ENCODE measurements at regions not wholly inside any gene's neighbourhood (a gene's known extent, or its start where the extent isn't known, plus 50 kb on each side); places are given as distances from the start of the nearest gene placed in this dataset.

GRCh38 chr2:2992634-2993033 lies 385.0 kb downstream of the EIPR1 start:
- TF ChIP-seq, protein P1, sequence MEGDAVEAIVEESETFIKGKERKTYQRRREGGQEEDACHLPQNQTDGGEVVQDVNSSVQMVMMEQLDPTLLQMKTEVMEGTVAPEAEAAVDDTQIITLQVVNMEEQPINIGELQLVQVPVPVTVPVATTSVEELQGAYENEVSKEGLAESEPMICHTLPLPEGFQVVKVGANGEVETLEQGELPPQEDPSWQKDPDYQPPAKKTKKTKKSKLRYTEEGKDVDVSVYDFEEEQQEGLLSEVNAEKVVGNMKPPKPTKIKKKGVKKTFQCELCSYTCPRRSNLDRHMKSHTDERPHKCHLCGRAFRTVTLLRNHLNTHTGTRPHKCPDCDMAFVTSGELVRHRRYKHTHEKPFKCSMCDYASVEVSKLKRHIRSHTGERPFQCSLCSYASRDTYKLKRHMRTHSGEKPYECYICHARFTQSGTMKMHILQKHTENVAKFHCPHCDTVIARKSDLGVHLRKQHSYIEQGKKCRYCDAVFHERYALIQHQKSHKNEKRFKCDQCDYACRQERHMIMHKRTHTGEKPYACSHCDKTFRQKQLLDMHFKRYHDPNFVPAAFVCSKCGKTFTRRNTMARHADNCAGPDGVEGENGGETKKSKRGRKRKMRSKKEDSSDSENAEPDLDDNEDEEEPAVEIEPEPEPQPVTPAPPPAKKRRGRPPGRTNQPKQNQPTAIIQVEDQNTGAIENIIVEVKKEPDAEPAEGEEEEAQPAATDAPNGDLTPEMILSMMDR (IDR thresholded peaks at IDR 0.05; ENCODE audit: low read depth, low read length, missing input control), result no peak
- TF ChIP-seq JUND (IDR thresholded peaks at IDR 0.05), result no peak
- no peak for TF ChIP-seq FOXA1 (IDR thresholded peaks at IDR 0.05)
- TF ChIP-seq EGR1 (IDR thresholded peaks at IDR 0.05; ENCODE audit: low read depth in 2 of 2), result no peak
- TF ChIP-seq, protein P2, sequence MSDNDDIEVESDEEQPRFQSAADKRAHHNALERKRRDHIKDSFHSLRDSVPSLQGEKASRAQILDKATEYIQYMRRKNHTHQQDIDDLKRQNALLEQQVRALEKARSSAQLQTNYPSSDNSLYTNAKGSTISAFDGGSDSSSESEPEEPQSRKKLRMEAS (IDR thresholded peaks at IDR 0.05), result no peak
- TF ChIP-seq, protein P3, sequence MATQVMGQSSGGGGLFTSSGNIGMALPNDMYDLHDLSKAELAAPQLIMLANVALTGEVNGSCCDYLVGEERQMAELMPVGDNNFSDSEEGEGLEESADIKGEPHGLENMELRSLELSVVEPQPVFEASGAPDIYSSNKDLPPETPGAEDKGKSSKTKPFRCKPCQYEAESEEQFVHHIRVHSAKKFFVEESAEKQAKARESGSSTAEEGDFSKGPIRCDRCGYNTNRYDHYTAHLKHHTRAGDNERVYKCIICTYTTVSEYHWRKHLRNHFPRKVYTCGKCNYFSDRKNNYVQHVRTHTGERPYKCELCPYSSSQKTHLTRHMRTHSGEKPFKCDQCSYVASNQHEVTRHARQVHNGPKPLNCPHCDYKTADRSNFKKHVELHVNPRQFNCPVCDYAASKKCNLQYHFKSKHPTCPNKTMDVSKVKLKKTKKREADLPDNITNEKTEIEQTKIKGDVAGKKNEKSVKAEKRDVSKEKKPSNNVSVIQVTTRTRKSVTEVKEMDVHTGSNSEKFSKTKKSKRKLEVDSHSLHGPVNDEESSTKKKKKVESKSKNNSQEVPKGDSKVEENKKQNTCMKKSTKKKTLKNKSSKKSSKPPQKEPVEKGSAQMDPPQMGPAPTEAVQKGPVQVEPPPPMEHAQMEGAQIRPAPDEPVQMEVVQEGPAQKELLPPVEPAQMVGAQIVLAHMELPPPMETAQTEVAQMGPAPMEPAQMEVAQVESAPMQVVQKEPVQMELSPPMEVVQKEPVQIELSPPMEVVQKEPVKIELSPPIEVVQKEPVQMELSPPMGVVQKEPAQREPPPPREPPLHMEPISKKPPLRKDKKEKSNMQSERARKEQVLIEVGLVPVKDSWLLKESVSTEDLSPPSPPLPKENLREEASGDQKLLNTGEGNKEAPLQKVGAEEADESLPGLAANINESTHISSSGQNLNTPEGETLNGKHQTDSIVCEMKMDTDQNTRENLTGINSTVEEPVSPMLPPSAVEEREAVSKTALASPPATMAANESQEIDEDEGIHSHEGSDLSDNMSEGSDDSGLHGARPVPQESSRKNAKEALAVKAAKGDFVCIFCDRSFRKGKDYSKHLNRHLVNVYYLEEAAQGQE (IDR thresholded peaks at IDR 0.05), result no peak
- no peak for TF ChIP-seq RAD21 (IDR thresholded peaks at IDR 0.05)
- no peak for TF ChIP-seq ATF3 (IDR thresholded peaks at IDR 0.05)
- TF ChIP-seq GABPA (IDR thresholded peaks at IDR 0.05 in 1 of 2, conservative IDR thresholded peaks at IDR 0.05 in 1 of 2), result no peak
- no peak for TF ChIP-seq SP1 (IDR thresholded peaks at IDR 0.05)
- no peak for TF ChIP-seq TAF1 (conservative IDR thresholded peaks at IDR 0.05)
- no peak for TF ChIP-seq HNF4G (IDR thresholded peaks at IDR 0.05)
- TF ChIP-seq, protein P4, sequence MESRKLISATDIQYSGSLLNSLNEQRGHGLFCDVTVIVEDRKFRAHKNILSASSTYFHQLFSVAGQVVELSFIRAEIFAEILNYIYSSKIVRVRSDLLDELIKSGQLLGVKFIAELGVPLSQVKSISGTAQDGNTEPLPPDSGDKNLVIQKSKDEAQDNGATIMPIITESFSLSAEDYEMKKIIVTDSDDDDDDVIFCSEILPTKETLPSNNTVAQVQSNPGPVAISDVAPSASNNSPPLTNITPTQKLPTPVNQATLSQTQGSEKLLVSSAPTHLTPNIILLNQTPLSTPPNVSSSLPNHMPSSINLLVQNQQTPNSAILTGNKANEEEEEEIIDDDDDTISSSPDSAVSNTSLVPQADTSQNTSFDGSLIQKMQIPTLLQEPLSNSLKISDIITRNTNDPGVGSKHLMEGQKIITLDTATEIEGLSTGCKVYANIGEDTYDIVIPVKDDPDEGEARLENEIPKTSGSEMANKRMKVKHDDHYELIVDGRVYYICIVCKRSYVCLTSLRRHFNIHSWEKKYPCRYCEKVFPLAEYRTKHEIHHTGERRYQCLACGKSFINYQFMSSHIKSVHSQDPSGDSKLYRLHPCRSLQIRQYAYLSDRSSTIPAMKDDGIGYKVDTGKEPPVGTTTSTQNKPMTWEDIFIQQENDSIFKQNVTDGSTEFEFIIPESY (IDR thresholded peaks at IDR 0.05), result no peak
- no peak for TF ChIP-seq FOXA2 (IDR thresholded peaks at IDR 0.05)

Measured in liver (tissue), 3 donors.